Sigmoid colon (tissue), 4 donors: ENCODE measurements at regions not wholly inside any gene's neighbourhood (a gene's known extent, or its start where the extent isn't known, plus 50 kb on each side); places are given as distances from the start of the nearest gene placed in this dataset.
"Not testable (repeated sequence)": the region's sequence is repeated elsewhere in the genome, so short reads cannot be mapped to it uniquely, and the experiment has no call there.

Source experiments
- CTCF ChIP-seq, 4 experiments: fragments of 450-650 bp in 3 of 4; fragments of 200-600 bp in 1 of 4; IDR thresholded peaks; one replicate each; pipeline ENCODE4 v1.5.1; 2016 to 2019; ENCODE audit warnings: antibody characterized with exemption in 4 of 4, mild to moderate bottlenecking in 3 of 4, moderate library complexity in 2 of 4
- EP300 ChIP-seq, 4 donors: sonication (generic); formaldehyde crosslinking; IDR thresholded peaks; one replicate each; pipeline ENCODE4 v1.6.1; 2017; ENCODE audit warnings: antibody characterized with exemption in 4 of 4
- POLR2A ChIP-seq, 2 donors: fragments of 450-650 bp; IDR thresholded peaks; one replicate each; pipeline ENCODE4 v1.6.1; 2016; ENCODE audit warnings: antibody characterized with exemption in 2 of 2, mild to moderate bottlenecking in 2 of 2, moderate library complexity in 2 of 2
- POLR2AphosphoS5 ChIP-seq, 4 donors: sonication (generic); formaldehyde crosslinking; IDR thresholded peaks; one replicate each; pipeline ENCODE4 v1.6.1; 2017; ENCODE audit warnings: antibody characterized with exemption in 4 of 4

GRCh38 chr13:109934520-109934919 lies 148.1 kb upstream of the IRS2 start:
- TF ChIP-seq CTCF, POLR2AphosphoS5, EP300, POLR2A (IDR thresholded peaks at IDR 0.05): not testable (repeated sequence)
